Smooth muscle cell (in vitro differentiated cells): ENCODE measurements at regions not wholly inside any gene's neighbourhood (a gene's known extent, or its start where the extent isn't known, plus 50 kb on each side); places are given as distances from the start of the nearest gene placed in this dataset.

Source experiments
- DNase-seq: peaks from one replicate; lab custom pipeline; 2025; ENCODE audit not compliant: unreplicated experiment; lab: John Stamatoyannopoulos, UW
- H2AFZ ChIP-seq: fragments of 200-600 bp; sonication (generic); 2 replicates; pipeline ENCODE4 v1.6.0; 2016; ENCODE audit warnings: antibody characterized with exemption, low read depth, mild to moderate bottlenecking
- H3F3A ChIP-seq: fragments of 200-600 bp; sonication (generic); 2 replicates; pipeline ENCODE4 v1.6.0; 2017; ENCODE audit warnings: antibody characterized with exemption, low read depth
- H3K27ac ChIP-seq: fragments of 200-600 bp; sonication (generic); 2 replicates; pipeline ENCODE4 v1.5.1; 2016; ENCODE audit warnings: low read depth, mild to moderate bottlenecking
- H3K27me3 ChIP-seq: fragments of 200-600 bp; sonication (generic); 2 replicates; pipeline ENCODE4 v1.6.1; 2016; ENCODE audit warnings: low read depth, mild to moderate bottlenecking
- H3K36me3 ChIP-seq: fragments of 200-600 bp; sonication (generic); 2 replicates; pipeline ENCODE4 v1.5.1; 2016; ENCODE audit warnings: low read depth
- H3K4me1 ChIP-seq: fragments of 200-600 bp; sonication (generic); 2 replicates; pipeline ENCODE4 v1.5.1; 2016; ENCODE audit warnings: low read depth
- H3K4me2 ChIP-seq: fragments of 200-600 bp; sonication (generic); 2 replicates; pipeline ENCODE4 v1.6.0; 2016; ENCODE audit warnings: mild to moderate bottlenecking
- H3K4me3 ChIP-seq: fragments of 200-600 bp; sonication (generic); 2 replicates; pipeline ENCODE4 v1.5.1; 2016; ENCODE audit warnings: mild to moderate bottlenecking
- H3K79me2 ChIP-seq: fragments of 200-600 bp; sonication (generic); 2 replicates; pipeline ENCODE4 v1.6.0; 2016; ENCODE audit warnings: low read depth, mild to moderate bottlenecking
- H3K9ac ChIP-seq: fragments of 200-600 bp; sonication (generic); 2 replicates; pipeline ENCODE4 v1.6.0; 2016; ENCODE audit warnings: low read depth
- H3K9me3 ChIP-seq: fragments of 200-600 bp; sonication (generic); replicated peaks from 2 replicates; pipeline ENCODE4 v1.5.1; 2016; ENCODE audit warnings: low read depth
- H4K20me1 ChIP-seq: fragments of 200-600 bp; sonication (generic); 2 replicates; pipeline ENCODE4 v1.6.0; 2016; ENCODE audit warnings: low read depth
- WGBS: methylation state at CpG from one replicate; pipeline ENCODE4 v1.1.7; 2016; ENCODE audit warnings: low lambda C conversion rate; 5-methylcytosine and 5-hydroxymethylcytosine counted together
- TF ChIP-seq, protein P1 (sequence below): fragments of 200-600 bp; sonication (generic); IDR thresholded peaks from 2 replicates; pipeline ENCODE4 v1.5.1; 2017; ENCODE audit warnings: borderline replicate concordance, mild to moderate bottlenecking, antibody characterized with exemption; ENCODE audit not compliant: insufficient read depth, poor library complexity, severe bottlenecking

DNA sequence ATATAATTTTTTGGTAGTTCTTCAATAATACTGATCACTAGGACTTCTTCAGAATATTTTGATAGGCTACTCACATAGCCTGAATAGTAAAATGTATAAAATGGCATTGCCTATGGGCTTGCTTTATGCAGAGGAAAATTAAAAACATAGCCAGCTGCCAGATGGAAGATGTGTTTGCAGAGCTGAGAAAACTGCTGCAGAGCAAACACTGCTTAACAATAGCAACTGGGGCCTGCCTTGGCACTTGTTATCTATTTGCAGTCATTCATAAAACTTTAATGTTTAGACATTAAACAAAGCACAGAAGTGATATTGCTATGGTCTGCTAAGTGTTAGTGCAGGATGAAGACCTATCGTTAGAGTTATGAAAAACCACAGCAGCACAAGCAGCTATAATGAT is 151.5 kb upstream of the SMC2 start:
- Histone ChIP-seq H3K36me3 (no peaks in the 10 kb centered on the region), H3K4me3 (no peak overlapping the region), H3F3A (no peaks in the 10 kb centered on the region), H3K27ac (no peak overlapping the region), H3K9me3 (no peaks in the 10 kb centered on the region), H4K20me1 (no peaks in the 10 kb centered on the region), H2AFZ (no peak overlapping the region), H3K4me2 (no peak overlapping the region), H3K79me2 (no peaks in the 10 kb centered on the region), H3K9ac (no peak overlapping the region), H3K4me1 (no peaks in the 10 kb centered on the region), H3K27me3 (no peaks in the 10 kb centered on the region)
- 78% methylated on average over 1 of the region's 1 CpG for WGBS
- TF ChIP-seq, protein P1, sequence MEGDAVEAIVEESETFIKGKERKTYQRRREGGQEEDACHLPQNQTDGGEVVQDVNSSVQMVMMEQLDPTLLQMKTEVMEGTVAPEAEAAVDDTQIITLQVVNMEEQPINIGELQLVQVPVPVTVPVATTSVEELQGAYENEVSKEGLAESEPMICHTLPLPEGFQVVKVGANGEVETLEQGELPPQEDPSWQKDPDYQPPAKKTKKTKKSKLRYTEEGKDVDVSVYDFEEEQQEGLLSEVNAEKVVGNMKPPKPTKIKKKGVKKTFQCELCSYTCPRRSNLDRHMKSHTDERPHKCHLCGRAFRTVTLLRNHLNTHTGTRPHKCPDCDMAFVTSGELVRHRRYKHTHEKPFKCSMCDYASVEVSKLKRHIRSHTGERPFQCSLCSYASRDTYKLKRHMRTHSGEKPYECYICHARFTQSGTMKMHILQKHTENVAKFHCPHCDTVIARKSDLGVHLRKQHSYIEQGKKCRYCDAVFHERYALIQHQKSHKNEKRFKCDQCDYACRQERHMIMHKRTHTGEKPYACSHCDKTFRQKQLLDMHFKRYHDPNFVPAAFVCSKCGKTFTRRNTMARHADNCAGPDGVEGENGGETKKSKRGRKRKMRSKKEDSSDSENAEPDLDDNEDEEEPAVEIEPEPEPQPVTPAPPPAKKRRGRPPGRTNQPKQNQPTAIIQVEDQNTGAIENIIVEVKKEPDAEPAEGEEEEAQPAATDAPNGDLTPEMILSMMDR = no peak
- DNase-seq = no peak

DNA sequence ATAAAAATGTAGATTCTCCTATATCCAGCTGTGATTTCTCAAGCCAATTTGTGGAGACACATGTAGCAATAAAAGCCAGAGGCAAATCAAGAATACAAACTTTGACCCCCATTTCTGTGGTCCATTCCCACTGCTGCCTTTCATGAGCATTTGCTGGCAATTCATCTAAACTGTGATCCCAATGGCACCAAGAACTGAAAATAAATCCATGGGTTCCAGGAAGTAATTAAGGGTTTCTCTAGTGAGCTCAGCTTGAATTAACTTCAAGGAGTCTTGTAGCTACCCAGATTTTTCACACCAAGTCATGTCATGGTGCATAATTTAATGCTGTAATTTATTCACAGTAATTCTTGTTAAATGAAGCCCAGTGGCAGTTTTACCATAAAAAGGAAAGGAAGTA is 145.0 kb upstream of the SMC2 start:
- H2AFZ ChIP-seq = no peak overlapping the region
- no peaks in the 10 kb centered on the region for H3K27me3 ChIP-seq
- H3K4me2 ChIP-seq = no peak overlapping the region
- no peak overlapping the region for H3K4me3 ChIP-seq
- H3K27ac ChIP-seq = no peak overlapping the region
- H3K79me2 ChIP-seq = no peaks in the 10 kb centered on the region
- no peaks in the 10 kb centered on the region for H3F3A ChIP-seq
- no peak overlapping the region for H3K9ac ChIP-seq
- no peaks in the 10 kb centered on the region for H3K4me1 ChIP-seq
- no peaks in the 10 kb centered on the region for H3K9me3 ChIP-seq
- no peaks in the 10 kb centered on the region for H4K20me1 ChIP-seq
- TF ChIP-seq, protein P1 = no peak
- H3K36me3 ChIP-seq = no peaks in the 10 kb centered on the region
- DNase-seq = no peak

- no peak for DNase-seq
- no peaks in the 10 kb centered on the region for H4K20me1 ChIP-seq
- 78% methylated on average over 3 of the region's 3 CpGs for WGBS
Measured at GRCh38 chr9:103977163-103977562, 116.9 kb upstream of the SMC2 start.

GRCh38 chr9:103978396-103978795 is 115.7 kb upstream of the SMC2 start:
- no peaks in the 10 kb centered on the region for H4K20me1 ChIP-seq
- TF ChIP-seq, protein P1 = no peak

More at GRCh38 chr9:103977163-103977562, 116.9 kb upstream of the SMC2 start:
- no peak overlapping the region for H2AFZ ChIP-seq
- H3K4me1 ChIP-seq = no peaks in the 10 kb centered on the region
- H3K79me2 ChIP-seq = no peaks in the 10 kb centered on the region
- no peaks in the 10 kb centered on the region for H3K27me3 ChIP-seq
- H3K9me3 ChIP-seq = no peaks in the 10 kb centered on the region
- H3K4me2 ChIP-seq = no peak overlapping the region
- no peak overlapping the region for H3K4me3 ChIP-seq
- TF ChIP-seq, protein P1 = no peak
- no peaks in the 10 kb centered on the region for H3F3A ChIP-seq
- H3K36me3 ChIP-seq = no peaks in the 10 kb centered on the region
- H3K27ac ChIP-seq = no peak overlapping the region
- no peak overlapping the region for H3K9ac ChIP-seq

More at GRCh38 chr9:103978396-103978795, 115.7 kb upstream of the SMC2 start:
- Histone ChIP-seq H3K9ac (no peak overlapping the region), H3K9me3 (no peaks in the 10 kb centered on the region), H3K79me2 (no peaks in the 10 kb centered on the region), H3K27ac (no peak overlapping the region), H3K27me3 (no peaks in the 10 kb centered on the region), H3K4me2 (no peak overlapping the region), H3K36me3 (no peaks in the 10 kb centered on the region), H3F3A (no peaks in the 10 kb centered on the region), H3K4me3 (no peak overlapping the region), H2AFZ (no peak overlapping the region), H3K4me1 (no peaks in the 10 kb centered on the region)
- DNase-seq = no peak
